Fibroblast of skin of left biceps (primary cell): ENCODE measurements at regions not wholly inside any gene's neighbourhood (a gene's known extent, or its start where the extent isn't known, plus 50 kb on each side); places are given as distances from the start of the nearest gene placed in this dataset.

Experiments
- DNase-seq, 2 experiments: peaks; one replicate each; pipeline ENCODE4 v3.0.0-alpha.2; 2013; ENCODE audit warnings: low read depth in 2 of 2

GRCh38 chr1:90558754-90559378 lies 158.2 kb downstream of the BARHL2 start:
- DNase-seq = no peak

GRCh38 chr1:90558126-90558525 lies 159.0 kb downstream of the BARHL2 start:
- no peak for DNase-seq

- no peak for DNase-seq
These were observed 159.4 kb downstream of the BARHL2 start for GRCh38 chr1:90557706-90558105.

- DNase-seq = no peak
These were observed 166.3 kb downstream of the BARHL2 start for GRCh38 chr1:90550626-90551406.

GRCh38 chr1:90544356-90544755 lies 172.7 kb downstream of the BARHL2 start:
- no peak for DNase-seq

- no peak for DNase-seq
These were observed 179.3 kb downstream of the BARHL2 start for GRCh38 chr1:90537606-90538362.

- DNase-seq = no peak
These were observed 182.3 kb downstream of the BARHL2 start for GRCh38 chr1:90534663-90535295.

GRCh38 chr1:90534116-90534515 lies 183.0 kb downstream of the BARHL2 start:
- no peak for DNase-seq

- no peak for DNase-seq
These were observed 190.1 kb downstream of the BARHL2 start for GRCh38 chr1:90526954-90527353.

GRCh38 chr1:90522432-90522831 lies 194.7 kb downstream of the BARHL2 start:
- no peak for DNase-seq

GRCh38 chr1:90513956-90514355 lies 203.1 kb downstream of the BARHL2 start:
- DNase-seq = no peak

GRCh38 chr1:90512441-90512840 lies 204.7 kb downstream of the BARHL2 start:
- no peak for DNase-seq

- no peak for DNase-seq
These were observed 207.0 kb downstream of the BARHL2 start for GRCh38 chr1:90510143-90510542.

- no peak for DNase-seq
These were observed 207.7 kb downstream of the BARHL2 start for GRCh38 chr1:90509225-90510048.

- no peak for DNase-seq
These were observed 208.5 kb downstream of the BARHL2 start for GRCh38 chr1:90508376-90509167.

GRCh38 chr1:90507173-90507572 lies 209.9 kb downstream of the BARHL2 start:
- no peak for DNase-seq

- DNase-seq = no peak
These were observed 211.3 kb downstream of the BARHL2 start for GRCh38 chr1:90505806-90506205.

GRCh38 chr1:90504509-90504908 lies 212.6 kb downstream of the BARHL2 start:
- DNase-seq = no peak

GRCh38 chr1:90502696-90503095 lies 214.4 kb downstream of the BARHL2 start:
- no peak for DNase-seq

- DNase-seq = no peak
These were observed 214.9 kb downstream of the BARHL2 start for GRCh38 chr1:90502194-90502593.

- no peak for DNase-seq
These were observed 215.8 kb downstream of the BARHL2 start for GRCh38 chr1:90501281-90501680.
